IPS-18c (cell line): ENCODE measurements at regions not wholly inside any gene's neighbourhood (a gene's known extent, or its start where the extent isn't known, plus 50 kb on each side); places are given as distances from the start of the nearest gene placed in this dataset.
"Not testable (repeated sequence)": the region's sequence is repeated elsewhere in the genome, so short reads cannot be mapped to it uniquely, and the experiment has no call there.

Experiments
- H3K4me3 ChIP-seq: 2 replicates; pipeline ENCODE4 v1.7.0; 2013; ENCODE audit warnings: low read depth, mild to moderate bottlenecking, low read length, moderate library complexity; ENCODE audit not compliant: insufficient read depth
- H3K9me3 ChIP-seq: one replicate; pipeline ENCODE4 v1.6.1; 2013; ENCODE audit warnings: mild to moderate bottlenecking, low read length, moderate library complexity; ENCODE audit not compliant: control insufficient read depth, insufficient read depth

GRCh38 chr5:152051499-152052454, 127.1 kb upstream of the GLRA1 start:
- peak overlapping the region; percentile 0; the same call in 1 of the 2 replicates for H3K4me3 ChIP-seq

GRCh38 chr5:152046361-152046760, 121.7 kb upstream of the GLRA1 start:
- H3K9me3 ChIP-seq: no peaks in the 10 kb centered on the region
- H3K4me3 ChIP-seq: no peak overlapping the region

More at GRCh38 chr5:152051499-152052454, 127.1 kb upstream of the GLRA1 start:
- H3K9me3 ChIP-seq: no peaks in the 10 kb centered on the region

- not testable (repeated sequence) for H3K9me3 ChIP-seq, H3K4me3 ChIP-seq
Measured at GRCh38 chr5:152038856-152039255, 114.2 kb upstream of the GLRA1 start.

- H3K4me3 ChIP-seq, H3K9me3 ChIP-seq: not testable (repeated sequence)
Measured at GRCh38 chr5:152026328-152027024, 101.8 kb upstream of the GLRA1 start.

- Histone ChIP-seq H3K9me3 (no peaks in the 10 kb centered on the region), H3K4me3 (no peak overlapping the region)
Measured at GRCh38 chr5:152016421-152016820, 91.8 kb upstream of the GLRA1 start.

- Histone ChIP-seq H3K9me3 (no peaks in the 10 kb centered on the region), H3K4me3 (no peak overlapping the region)
Measured at GRCh38 chr5:152007653-152008335, 83.1 kb upstream of the GLRA1 start.

GRCh38 chr5:152004095-152004494, 79.4 kb upstream of the GLRA1 start:
- H3K4me3 ChIP-seq: no peak overlapping the region
- no peaks in the 10 kb centered on the region for H3K9me3 ChIP-seq
